Endothelial cell of umbilical vein (primary cell): ENCODE measurements at regions not wholly inside any gene's neighbourhood (a gene's known extent, or its start where the extent isn't known, plus 50 kb on each side); places are given as distances from the start of the nearest gene placed in this dataset.

Experiments
- CTCF ChIP-seq, 2 donors: IDR thresholded peaks; 1 replicate in 1 of 2; 2 replicates in 1 of 2; pipeline ENCODE4 v1.5.1; 2011; ENCODE audit warnings: low read length in 2 of 2, mild to moderate bottlenecking in 2 of 2, moderate library complexity in 2 of 2, control low read depth in 1 of 2, inconsistent platforms in 1 of 2, low read depth in 1 of 2; ENCODE audit not compliant: insufficient read depth in 1 of 2; ENCODE audit errors: extremely low read depth in 1 of 2
- EZH2 ChIP-seq: IDR thresholded peaks from 2 replicates; pipeline ENCODE4 v1.6.1; 2012; ENCODE audit warnings: borderline replicate concordance, low read depth, mild to moderate bottlenecking, moderate library complexity, low read length, inconsistent platforms; ENCODE audit not compliant: severe bottlenecking
- FOS ChIP-seq: IDR thresholded peaks from 2 replicates; pipeline ENCODE4 v1.6.1; 2011; ENCODE audit warnings: mild to moderate bottlenecking, low read length, moderate library complexity, borderline replicate concordance; ENCODE audit not compliant: insufficient read depth
- GATA2 ChIP-seq: IDR thresholded peaks from 2 replicates; pipeline ENCODE4 v1.7.0; 2011; ENCODE audit warnings: low read depth, mild to moderate bottlenecking, moderate library complexity, mixed read lengths, low read length; ENCODE audit not compliant: insufficient read length, insufficient read depth
- POLR2A ChIP-seq: IDR thresholded peaks from 2 replicates; pipeline ENCODE4 v1.6.1; 2012; ENCODE audit warnings: low read depth, mild to moderate bottlenecking, control low read depth, low read length
- POLR2AphosphoS5 ChIP-seq: IDR thresholded peaks from 2 replicates; pipeline ENCODE4 v1.6.1; 2012; ENCODE audit warnings: low read depth, mild to moderate bottlenecking, control low read depth, low read length, moderate library complexity; ENCODE audit not compliant: insufficient read depth
- TF ChIP-seq, protein P1 (sequence below): IDR thresholded peaks from 2 replicates; pipeline ENCODE4 v1.6.1; 2011; ENCODE audit not compliant: insufficient read depth, insufficient read length

DNA sequence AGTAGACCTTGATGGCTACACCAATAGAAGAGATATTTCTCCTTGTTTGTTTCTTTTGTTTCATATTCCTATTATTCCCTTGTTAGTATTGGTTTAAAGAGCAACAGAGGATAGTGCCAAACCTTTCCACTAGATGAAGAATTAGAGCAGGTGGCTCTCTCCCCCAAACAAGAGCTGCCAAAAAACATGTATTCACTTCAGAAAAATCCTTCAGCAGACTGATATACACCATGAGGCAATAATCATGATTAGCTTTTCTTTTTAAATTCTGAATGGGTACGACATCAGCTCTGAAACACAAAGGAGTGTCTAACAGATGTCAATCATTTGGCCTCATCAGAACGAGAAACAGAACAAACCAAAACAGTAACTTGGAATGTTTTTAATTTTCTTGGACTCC, 67.3 kb upstream of the MAP10 start:
- TF ChIP-seq CTCF (IDR thresholded peaks at IDR 0.05; ENCODE audit: extremely low read depth in 1 of 2, insufficient read depth in 1 of 2, low read depth in 1 of 2, low read length in 2 of 2) (no peak), POLR2AphosphoS5 (no peak), POLR2A (no peak), GATA2 (no peak), EZH2 (no peak), FOS (no peak)
- TF ChIP-seq, protein P1, sequence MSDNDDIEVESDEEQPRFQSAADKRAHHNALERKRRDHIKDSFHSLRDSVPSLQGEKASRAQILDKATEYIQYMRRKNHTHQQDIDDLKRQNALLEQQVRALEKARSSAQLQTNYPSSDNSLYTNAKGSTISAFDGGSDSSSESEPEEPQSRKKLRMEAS = no peak
